HG02759 (cell line): ENCODE measurements at regions not wholly inside any gene's neighbourhood (a gene's known extent, or its start where the extent isn't known, plus 50 kb on each side); places are given as distances from the start of the nearest gene placed in this dataset.

ENCODE experiments used
- ATAC-seq: cut with Tn5 transposase; IDR thresholded peaks from one replicate; pipeline ENCODE4 v1.9.1; 2021; ENCODE audit warnings: mild to moderate bottlenecking, moderate library complexity; ENCODE audit not compliant: unreplicated experiment

GRCh38 chr11:131229221-131229620, 141.2 kb upstream of the NTM start:
- ATAC-seq = no peak

GRCh38 chr11:131231317-131231940, 139.0 kb upstream of the NTM start:
- no peak for ATAC-seq

DNA sequence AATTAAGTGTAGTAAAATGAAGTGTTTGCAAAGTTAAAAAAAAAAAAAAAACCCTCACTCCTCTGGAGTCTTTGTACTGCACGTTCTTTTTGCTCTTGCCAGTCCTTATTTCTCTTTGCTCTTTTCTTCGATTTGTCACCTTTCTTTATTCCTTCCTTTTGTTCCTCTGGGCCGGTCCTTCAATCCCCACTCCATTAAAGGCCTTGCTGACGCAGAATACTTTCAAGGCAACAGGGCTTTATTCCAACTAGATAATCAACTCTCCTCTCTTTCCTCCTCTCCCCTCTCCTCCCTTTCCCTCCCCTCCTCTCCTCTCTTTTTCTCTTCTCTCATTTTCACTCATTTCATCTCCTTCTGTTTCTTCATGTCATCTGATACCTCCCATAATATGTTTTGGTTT, 138.2 kb upstream of the NTM start:
- no peak for ATAC-seq

- no peak for ATAC-seq
These were observed 136.2 kb upstream of the NTM start for GRCh38 chr11:131234221-131234620.

DNA sequence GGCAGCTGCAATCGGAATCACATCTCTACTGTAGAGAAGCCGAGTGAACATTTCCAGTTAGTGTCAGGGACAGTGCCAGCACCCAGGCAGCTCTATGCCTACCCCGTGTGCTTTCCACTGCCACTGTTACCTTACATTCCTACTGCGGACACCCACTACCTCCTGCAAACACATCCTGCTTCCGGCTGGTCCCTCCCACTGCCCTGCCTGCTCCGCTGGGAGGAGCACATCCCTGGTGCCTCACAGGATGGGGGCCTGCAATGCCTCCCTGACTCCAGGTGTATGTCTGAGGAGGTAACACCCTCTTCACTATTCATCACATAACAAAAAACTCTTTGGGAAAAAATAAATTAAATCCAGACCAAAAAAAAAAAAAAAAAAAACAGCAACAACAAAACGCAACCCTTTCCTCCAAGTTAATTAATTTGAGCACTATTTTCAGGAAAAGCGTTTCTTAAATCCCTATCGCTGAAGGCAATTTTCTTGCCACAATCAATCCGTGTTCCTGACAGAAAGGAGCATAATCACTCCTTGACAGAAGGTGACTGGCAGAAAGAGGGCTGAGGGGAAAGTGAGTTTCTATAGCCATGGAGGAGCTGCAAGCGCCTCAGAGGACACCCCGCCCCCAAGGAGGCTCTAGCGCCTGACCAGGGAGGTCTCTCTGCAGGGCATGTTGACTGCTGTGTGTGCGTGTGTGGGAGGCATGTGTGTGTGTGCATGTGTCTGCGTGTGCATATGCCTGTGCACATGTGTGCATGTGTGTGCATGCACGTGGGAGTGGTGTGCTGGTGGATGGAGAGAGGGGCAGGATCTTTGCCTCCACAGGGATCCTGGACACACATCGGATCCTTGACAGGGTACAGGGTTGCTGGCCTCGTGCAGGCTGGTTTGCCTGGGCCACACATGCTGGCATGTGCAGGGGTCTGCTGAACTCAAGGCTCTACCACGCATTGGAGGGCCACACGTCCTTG, 134.8 kb upstream of the NTM start:
- ATAC-seq = no peak

DNA sequence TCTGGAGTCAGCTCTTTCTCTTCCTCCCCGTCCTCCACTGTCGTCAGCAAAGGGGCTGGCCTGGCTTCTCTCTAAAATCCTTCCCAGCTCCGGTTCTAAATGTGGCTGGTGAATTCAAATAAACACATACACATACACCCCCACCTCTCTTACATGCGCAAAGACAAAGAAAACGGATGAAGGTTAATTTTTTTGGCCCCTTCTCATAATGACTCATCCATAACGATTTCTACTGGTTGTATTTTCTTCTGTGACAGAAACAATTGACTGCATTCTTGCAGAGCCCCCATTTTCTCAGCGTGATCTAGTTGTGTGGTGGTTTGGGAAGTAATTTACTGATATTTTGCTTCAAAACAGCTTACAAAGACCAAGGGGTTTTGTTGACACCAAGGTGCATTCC, 130.0 kb upstream of the NTM start:
- no peak for ATAC-seq

- ATAC-seq = no peak
These were observed 127.9 kb upstream of the NTM start for GRCh38 chr11:131242476-131243000.

DNA sequence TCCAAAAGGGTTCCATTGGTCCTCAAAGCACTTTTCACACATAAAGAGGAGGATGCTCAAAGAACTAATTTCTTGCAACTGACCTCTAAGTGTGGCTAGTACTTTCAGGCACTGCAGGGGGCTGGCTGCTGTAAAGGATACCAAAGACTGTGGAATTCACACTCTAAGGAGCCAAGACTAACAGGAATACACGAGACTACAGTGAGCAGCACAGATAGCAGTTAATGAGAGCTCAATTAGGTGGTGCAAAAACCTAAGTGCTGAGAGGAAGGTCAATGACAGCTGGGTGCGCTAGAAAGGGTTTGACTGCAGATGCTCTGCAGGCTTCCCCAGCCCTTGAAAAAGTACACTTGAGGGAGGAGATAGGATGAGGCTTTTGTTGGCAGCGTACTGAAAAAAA, 124.3 kb upstream of the NTM start:
- ATAC-seq = no peak

GRCh38 chr11:131246663-131247062, 123.8 kb upstream of the NTM start:
- no peak for ATAC-seq

DNA sequence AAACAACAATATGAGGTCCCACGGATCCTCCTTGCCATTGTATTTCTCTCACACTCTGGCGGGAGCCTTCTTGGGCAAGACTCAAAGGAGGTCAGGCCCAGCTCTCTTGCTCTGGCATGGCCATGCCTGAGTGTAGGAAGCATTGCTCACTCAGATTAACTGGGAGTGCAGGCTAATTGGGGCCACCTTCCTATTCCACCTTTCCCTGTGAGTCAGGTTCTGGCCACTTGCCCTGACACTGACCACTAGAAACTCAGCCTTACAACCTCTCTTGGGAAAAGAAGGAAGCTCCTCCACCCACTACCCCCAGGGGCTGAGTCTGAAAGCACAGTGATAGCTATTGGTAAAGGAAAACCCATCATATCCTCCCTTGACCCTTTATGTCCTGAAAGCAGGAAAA, 121.8 kb upstream of the NTM start:
- no peak for ATAC-seq

GRCh38 chr11:131253142-131253655, 117.2 kb upstream of the NTM start:
- no peak for ATAC-seq

- no peak for ATAC-seq
These were observed 116.7 kb upstream of the NTM start for GRCh38 chr11:131253656-131254151.

DNA sequence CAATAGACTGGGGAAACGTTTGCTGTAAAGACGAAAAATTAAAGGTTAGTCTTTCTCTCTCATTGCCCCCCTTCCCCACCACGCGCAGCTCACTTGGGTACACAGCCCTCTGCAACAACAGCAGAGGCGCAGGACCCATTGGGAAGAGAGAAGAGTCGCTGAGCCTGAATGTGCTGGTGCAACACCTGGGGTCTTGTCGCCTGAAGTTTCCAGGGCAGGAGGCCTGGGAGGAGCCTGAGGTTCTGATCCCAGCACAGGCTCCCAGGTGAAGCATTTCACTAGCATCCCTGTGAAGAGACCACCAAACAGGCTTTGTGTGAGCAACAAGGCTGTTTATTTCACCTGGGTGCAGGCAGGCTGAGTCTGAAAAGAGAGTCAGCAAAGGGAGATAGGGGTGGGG, 116.2 kb upstream of the NTM start:
- ATAC-seq = no peak

DNA sequence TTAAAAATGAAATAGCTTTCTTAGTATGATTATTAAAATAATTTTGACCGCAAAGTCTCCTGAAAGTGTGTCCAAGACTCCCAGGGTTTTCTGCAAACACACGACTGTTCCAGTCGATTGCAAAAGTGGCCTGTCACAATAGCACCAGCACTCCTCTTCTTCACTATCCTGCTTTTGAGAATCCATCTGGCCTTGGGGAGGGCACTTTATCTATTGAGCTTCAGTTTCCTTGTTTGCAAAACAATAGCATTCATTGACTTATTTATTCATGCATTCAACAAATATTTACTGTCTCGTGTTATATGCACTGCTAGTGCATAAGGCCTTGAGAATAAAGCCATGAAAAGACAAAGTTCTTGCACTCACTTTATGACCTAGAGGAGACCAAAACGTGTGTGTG, 96.2 kb upstream of the NTM start:
- ATAC-seq = no peak

DNA sequence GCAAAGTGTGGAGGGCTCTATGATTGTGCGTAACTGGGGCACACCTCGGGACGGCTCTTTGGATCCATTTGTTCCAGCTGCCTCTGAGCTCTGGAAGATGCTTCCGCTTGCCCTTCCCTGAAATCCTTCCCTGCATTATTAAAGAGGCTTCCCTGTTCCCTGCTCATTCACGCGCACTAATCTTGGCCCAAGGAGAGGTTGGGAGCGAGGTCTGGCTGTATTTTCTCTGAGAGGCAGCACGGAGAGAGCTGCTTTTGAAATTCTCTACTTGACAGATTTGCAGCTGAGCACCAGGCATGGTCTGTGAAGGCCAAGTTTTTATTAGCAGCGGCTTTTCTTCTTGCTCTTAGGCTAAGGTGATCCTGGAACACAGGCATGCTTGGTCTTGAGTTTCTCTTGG, 94.8 kb upstream of the NTM start:
- no peak for ATAC-seq

- no peak for ATAC-seq
These were observed 91.9 kb upstream of the NTM start for GRCh38 chr11:131278472-131278871.

GRCh38 chr11:131279654-131280384, 90.6 kb upstream of the NTM start:
- no peak for ATAC-seq

- no peak for ATAC-seq
These were observed 89.1 kb upstream of the NTM start for GRCh38 chr11:131281316-131281715.

DNA sequence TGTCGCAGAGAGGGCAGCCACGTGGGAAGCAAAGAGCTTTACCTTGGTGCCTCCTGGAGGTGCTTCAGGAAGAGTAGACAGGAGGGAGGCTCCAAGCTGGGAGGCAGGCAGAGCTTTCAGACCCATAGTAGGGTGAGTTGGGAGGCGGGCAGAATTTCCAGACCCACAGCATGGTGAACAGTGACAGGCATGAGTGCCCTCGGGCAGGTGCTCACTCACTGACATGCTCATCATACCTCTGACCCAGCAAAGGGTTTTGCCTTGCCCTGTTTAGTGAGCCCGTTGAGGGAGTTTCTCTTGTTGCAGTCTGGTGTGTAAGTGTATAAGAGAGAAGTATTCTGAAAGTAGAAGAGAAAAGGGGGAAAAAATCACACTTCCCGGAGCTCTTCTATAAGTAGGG, 86.4 kb upstream of the NTM start:
- ATAC-seq = no peak

- no peak for ATAC-seq
These were observed 81.8 kb upstream of the NTM start for GRCh38 chr11:131288521-131289091.

DNA sequence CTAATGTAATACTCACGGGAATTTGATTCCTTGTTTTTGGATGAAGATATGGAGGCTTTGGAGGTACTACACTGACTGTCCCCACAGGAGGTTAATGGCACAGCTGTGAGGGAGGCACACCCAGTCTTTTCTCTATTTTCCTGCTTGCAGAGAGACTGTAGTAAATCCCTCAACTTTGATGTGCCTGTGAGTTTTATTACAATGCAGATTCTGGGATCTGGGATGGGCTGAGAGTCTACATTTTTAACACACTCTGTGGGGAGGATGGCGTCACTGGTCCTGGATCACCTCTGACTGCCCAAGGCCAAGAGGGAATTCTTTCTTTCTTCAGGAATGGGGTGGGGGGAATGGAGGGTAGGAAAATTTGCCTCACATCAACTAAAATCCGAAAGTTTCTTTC, 80.2 kb upstream of the NTM start:
- no peak for ATAC-seq
